Activated CD4-positive, alpha-beta memory T cell treated with anti-CD3 and anti-CD28 coated beads for 36 hours (primary cell): ENCODE measurements at regions not wholly inside any gene's neighbourhood (a gene's known extent, or its start where the extent isn't known, plus 50 kb on each side); places are given as distances from the start of the nearest gene placed in this dataset.
A peak's percentile ranks its signal among the peaks of the same experiment; 100 is the strongest.
"Not testable (repeated sequence)": the region's sequence is repeated elsewhere in the genome, so short reads cannot be mapped to it uniquely, and the experiment has no call there.

Experiments used
- CTCF ChIA-PET: fragments of 350-600 bp; sonication (Branson Sonifier 250); formaldehyde crosslinking; loops from one replicate; lab custom pipeline; 2021; ENCODE audit warnings: antibody characterized with exemption, inconsistent platforms; lab: Charles Lee
- POLR2A ChIA-PET: fragments of 350-600 bp; sonication (Branson Sonifier 250); formaldehyde crosslinking; loops from one replicate; lab custom pipeline; 2021; ENCODE audit warnings: antibody characterized with exemption; lab: Charles Lee
- DNase-seq: peaks from one replicate; pipeline ENCODE4 v3.0.0-alpha.2; 2020
- H3K27ac Mint-ChIP-seq: one replicate; pipeline ENCODE4 v1.8.0; 2021; ENCODE audit warnings: mixed read lengths
- H3K27me3 Mint-ChIP-seq: one replicate; pipeline ENCODE4 v1.8.0; 2021; ENCODE audit warnings: mixed read lengths
- H3K36me3 Mint-ChIP-seq: one replicate; pipeline ENCODE4 v1.8.0; 2021; ENCODE audit warnings: mixed read lengths
- H3K4me1 Mint-ChIP-seq: one replicate; pipeline ENCODE4 v1.8.0; 2021; ENCODE audit warnings: low read depth, mixed read lengths
- H3K4me3 Mint-ChIP-seq: one replicate; pipeline ENCODE4 v1.8.0; 2021; ENCODE audit warnings: mild to moderate bottlenecking, mixed read lengths
- H3K9me3 Mint-ChIP-seq: one replicate; pipeline ENCODE4 v1.8.0; 2021; ENCODE audit warnings: mixed read lengths
- intact Hi-C: fragments of 100-400 bp; cut with micrococcal nuclease; formaldehyde crosslinking; loops from one replicate; pipeline ENCODE4 v1.15.1; 2023

- Mint-ChIP-seq H3K4me1 (no peaks in the 10 kb centered on the region), H3K4me3 (no peak overlapping the region), H3K27me3 (peaks cover 30% of the 10 kb centered on the region), H3K27ac (no peak overlapping the region), H3K36me3 (no peaks in the 10 kb centered on the region), H3K9me3 (no peaks in the 10 kb centered on the region)
- intact Hi-C loops: no loop called here
- no peak for DNase-seq
- ChIA-PET POLR2A (no interaction called here), CTCF (interaction anchor here (0.6 to 0.9 kb wide), 2 partner anchors 78 to 141 kb away, joined by 3 read pairs; no protein-coding TSS in a partner anchor)
These were observed 117.0 kb upstream of the ALX4 start for GRCh38 chr11:44426958-44427357.

- no peaks in the 10 kb centered on the region for H3K36me3 Mint-ChIP-seq
- peaks cover 28% of the 10 kb centered on the region for H3K27me3 Mint-ChIP-seq
- POLR2A ChIA-PET: no interaction called here
- CTCF ChIA-PET: interaction anchor here (0.6 kb wide), 1 partner anchor 79 kb away, joined by 3 read pairs; no protein-coding TSS in a partner anchor
- H3K27ac Mint-ChIP-seq: no peak overlapping the region
- H3K4me3 Mint-ChIP-seq: no peak overlapping the region
- DNase-seq: peak; percentile 18
- intact Hi-C loops: no loop called here
- no peaks in the 10 kb centered on the region for H3K9me3 Mint-ChIP-seq
- no peaks in the 10 kb centered on the region for H3K4me1 Mint-ChIP-seq
These were observed 117.5 kb upstream of the ALX4 start for GRCh38 chr11:44427432-44427831.

- Mint-ChIP-seq H3K27me3 (peaks cover 36% of the 10 kb centered on the region), H3K27ac (no peak overlapping the region), H3K4me1 (no peaks in the 10 kb centered on the region), H3K9me3 (no peaks in the 10 kb centered on the region), H3K4me3 (no peak overlapping the region), H3K36me3 (no peaks in the 10 kb centered on the region)
- CTCF ChIA-PET: no interaction called here
- no peak for DNase-seq
- intact Hi-C loops: no loop called here
- POLR2A ChIA-PET: no interaction called here
These were observed 120.2 kb upstream of the ALX4 start for GRCh38 chr11:44430140-44430539.

- H3K27me3 Mint-ChIP-seq: peaks cover 33% of the 10 kb centered on the region
- H3K4me1 Mint-ChIP-seq: no peaks in the 10 kb centered on the region
- CTCF ChIA-PET: no interaction called here
- H3K9me3 Mint-ChIP-seq: no peaks in the 10 kb centered on the region
- DNase-seq: no peak
- POLR2A ChIA-PET: no interaction called here
- no peak overlapping the region for H3K27ac Mint-ChIP-seq
- H3K36me3 Mint-ChIP-seq: no peaks in the 10 kb centered on the region
- intact Hi-C loops: no loop called here
- H3K4me3 Mint-ChIP-seq: no peak overlapping the region
These were observed 124.3 kb upstream of the ALX4 start for GRCh38 chr11:44434191-44434590.

- Mint-ChIP-seq H3K4me1 (no peaks in the 10 kb centered on the region), H3K36me3 (no peaks in the 10 kb centered on the region), H3K4me3 (no peak overlapping the region), H3K9me3 (peaks cover 14% of the 10 kb centered on the region), H3K27ac (no peak overlapping the region), H3K27me3 (peaks cover 37% of the 10 kb centered on the region)
- intact Hi-C loops: no loop called here
- ChIA-PET POLR2A (no interaction called here), CTCF (no interaction called here)
- DNase-seq: no peak
These were observed 127.2 kb upstream of the ALX4 start for GRCh38 chr11:44437122-44437521.

- intact Hi-C loops, H3K36me3 Mint-ChIP-seq, CTCF ChIA-PET, H3K4me3 Mint-ChIP-seq, DNase-seq, H3K27ac Mint-ChIP-seq, POLR2A ChIA-PET, H3K4me1 Mint-ChIP-seq: not testable (repeated sequence)
- H3K9me3 Mint-ChIP-seq: peaks cover 16% of the 10 kb centered on the region
- peaks cover 26% of the 10 kb centered on the region for H3K27me3 Mint-ChIP-seq
These were observed 122.4 kb upstream of the CD82 start for GRCh38 chr11:44442893-44443673.

GRCh38 chr11:44443836-44444769, 121.4 kb upstream of the CD82 start:
- H3K27me3 Mint-ChIP-seq: peaks cover 19% of the 10 kb centered on the region
- no peaks in the 10 kb centered on the region for H3K36me3 Mint-ChIP-seq
- H3K4me1 Mint-ChIP-seq: no peaks in the 10 kb centered on the region
- intact Hi-C loops: no loop called here
- ChIA-PET POLR2A (no interaction called here), CTCF (no interaction called here)
- peaks cover 16% of the 10 kb centered on the region for H3K9me3 Mint-ChIP-seq
- no peak for DNase-seq
- no peak overlapping the region for H3K4me3 Mint-ChIP-seq
- H3K27ac Mint-ChIP-seq: no peak overlapping the region

- H3K9me3 Mint-ChIP-seq: peaks cover 15% of the 10 kb centered on the region
These were observed 120.6 kb upstream of the CD82 start for GRCh38 chr11:44444770-44445321.

GRCh38 chr11:44445500-44446365, 119.7 kb upstream of the CD82 start:
- ChIA-PET POLR2A (no interaction called here), CTCF (no interaction called here)
- Mint-ChIP-seq H3K4me3 (no peak overlapping the region), H3K9me3 (peaks cover 8% of the 10 kb centered on the region), H3K27ac (no peak overlapping the region), H3K4me1 (no peaks in the 10 kb centered on the region), H3K36me3 (no peaks in the 10 kb centered on the region), H3K27me3 (peaks cover 9% of the 10 kb centered on the region)
- intact Hi-C loops: no loop called here
- DNase-seq: no peak

More at GRCh38 chr11:44444770-44445321, 120.6 kb upstream of the CD82 start:
- CTCF ChIA-PET: no interaction called here
- no peaks in the 10 kb centered on the region for H3K36me3 Mint-ChIP-seq
- H3K4me1 Mint-ChIP-seq: no peaks in the 10 kb centered on the region
- H3K27me3 Mint-ChIP-seq: peaks cover 18% of the 10 kb centered on the region
- POLR2A ChIA-PET: no interaction called here
- no peak for DNase-seq
- H3K27ac Mint-ChIP-seq: no peak overlapping the region
- intact Hi-C loops: no loop called here
- H3K4me3 Mint-ChIP-seq: no peak overlapping the region

- Mint-ChIP-seq H3K36me3 (no peaks in the 10 kb centered on the region), H3K4me3 (no peak overlapping the region), H3K9me3 (peaks cover 8% of the 10 kb centered on the region), H3K27me3 (peaks cover 8% of the 10 kb centered on the region), H3K27ac (no peak overlapping the region), H3K4me1 (no peaks in the 10 kb centered on the region)
- CTCF ChIA-PET: no interaction called here
- DNase-seq: no peak
- POLR2A ChIA-PET: no interaction called here
- intact Hi-C loops: no loop called here
These were observed 119.1 kb upstream of the CD82 start for GRCh38 chr11:44446366-44446762.

- CTCF ChIA-PET: no interaction called here
- Mint-ChIP-seq H3K27ac (no peak overlapping the region), H3K4me1 (no peaks in the 10 kb centered on the region), H3K9me3 (peaks cover 1% of the 10 kb centered on the region), H3K27me3 (peaks cover 8% of the 10 kb centered on the region), H3K4me3 (no peak overlapping the region), H3K36me3 (no peaks in the 10 kb centered on the region)
- intact Hi-C loops: no loop called here
- POLR2A ChIA-PET: no interaction called here
- no peak for DNase-seq
These were observed 118.3 kb upstream of the CD82 start for GRCh38 chr11:44446996-44447771.
